Sigmoid colon (tissue), 4 donors: ENCODE measurements at regions not wholly inside any gene's neighbourhood (a gene's known extent, or its start where the extent isn't known, plus 50 kb on each side); places are given as distances from the start of the nearest gene placed in this dataset.

Experiments
- CTCF ChIP-seq, 4 experiments: fragments of 450-650 bp in 3 of 4; fragments of 200-600 bp in 1 of 4; IDR thresholded peaks; one replicate each; pipeline ENCODE4 v1.5.1; 2016 to 2019; ENCODE audit warnings: antibody characterized with exemption in 4 of 4, mild to moderate bottlenecking in 3 of 4, moderate library complexity in 2 of 4
- EP300 ChIP-seq, 4 donors: sonication (generic); formaldehyde crosslinking; IDR thresholded peaks; one replicate each; pipeline ENCODE4 v1.6.1; 2017; ENCODE audit warnings: antibody characterized with exemption in 4 of 4
- POLR2A ChIP-seq, 2 donors: fragments of 450-650 bp; IDR thresholded peaks; one replicate each; pipeline ENCODE4 v1.6.1; 2016; ENCODE audit warnings: antibody characterized with exemption in 2 of 2, mild to moderate bottlenecking in 2 of 2, moderate library complexity in 2 of 2
- POLR2AphosphoS5 ChIP-seq, 4 donors: sonication (generic); formaldehyde crosslinking; IDR thresholded peaks; one replicate each; pipeline ENCODE4 v1.6.1; 2017; ENCODE audit warnings: antibody characterized with exemption in 4 of 4

- TF ChIP-seq CTCF (IDR thresholded peaks at IDR 0.05), result no peak
- TF ChIP-seq POLR2AphosphoS5 (IDR thresholded peaks at IDR 0.05), result peak in 3 of 4 donors; percentile 34 to 75 (median 55)
- no peak for TF ChIP-seq POLR2A (IDR thresholded peaks at IDR 0.05)
- TF ChIP-seq EP300 (IDR thresholded peaks at IDR 0.05), result peak in 2 of 4 donors; percentile 40 to 69
Observed at GRCh38 chr5:68433923-68434879, 218.6 kb downstream of the PIK3R1 start.
